ENCODE measurements at regions not wholly inside any gene's neighbourhood (a gene's known extent, or its start where the extent isn't known, plus 50 kb on each side); places are given as distances from the start of the nearest gene placed in this dataset.

GRCh38 chr5:106906199-106906598 lies 764.5 kb downstream of the EFNA5 start:
- no peak overlapping the region for H3K4me2 ChIP-seq (ENCODE audit: insufficient read depth, low read length)
- dilution Hi-C loops (cut with MboI; ENCODE audit: extremely low pct_ligation_motif_present, low sequenced_read_pairs) (no loop called here), intact Hi-C loops (cut with micrococcal nuclease) (no loop called here)
- DNase-seq (ENCODE audit: low read depth, low spot score) (no peak), FAIRE-seq (no peak)
- no peaks in the 10 kb centered on the region for H3K36me3 ChIP-seq (ENCODE audit: control insufficient read depth in 2 of 2, extremely low read depth in 1 of 2, insufficient read depth in 2 of 2, low read length in 2 of 2)
- ChIA-PET CTCF (interaction anchor here (0.7 to 1.3 kb wide), 2 partner anchors 22 to 768 kb away, joined by 3 read pairs; no protein-coding TSS in a partner anchor), POLR2A (no interaction called here)
- H3K27me3 ChIP-seq (ENCODE audit: control insufficient read depth in 2 of 2, insufficient read depth in 2 of 2, low read length in 2 of 2): no peaks in the 10 kb centered on the region
- H3K9me3 ChIP-seq (replicated peaks; ENCODE audit: control insufficient read depth, insufficient read depth, low read length): no peaks in the 10 kb centered on the region
- H3K79me2 ChIP-seq (ENCODE audit: control insufficient read depth, insufficient read depth, low read length): no peaks in the 10 kb centered on the region
- BruUV-seq (replicated peaks): no TSS peak
- H3K4me1 ChIP-seq (ENCODE audit: control insufficient read depth, extremely low read depth, insufficient read depth, low read length): no peaks in the 10 kb centered on the region
- H3K9me1 ChIP-seq (replicated peaks; ENCODE audit: control insufficient read depth, extremely low read depth, insufficient read depth, low read length): no peaks in the 10 kb centered on the region
- H4K20me1 ChIP-seq (replicated peaks; ENCODE audit: control insufficient read depth, extremely low read depth, insufficient read depth, low read length): no peaks in the 10 kb centered on the region
- H3K9ac ChIP-seq (replicated peaks; ENCODE audit: extremely low read depth, insufficient read depth, low read length): no peak overlapping the region
- TF ChIP-seq FOS (IDR thresholded peaks at IDR 0.05; ENCODE audit: borderline replicate concordance, insufficient read depth, low read length) (no peak), POLR2A (IDR thresholded peaks at IDR 0.05; ENCODE audit: low read depth, low read length) (no peak), CTCF (IDR thresholded peaks at IDR 0.05; ENCODE audit: extremely low read depth in 1 of 2, insufficient read depth in 1 of 2, low read depth in 1 of 2, low read length in 2 of 2) (no peak), EZH2 (IDR thresholded peaks at IDR 0.05; ENCODE audit: borderline replicate concordance, low read depth, low read length, severe bottlenecking) (no peak), MYC (IDR thresholded peaks at IDR 0.05; ENCODE audit: low read depth, low read length) (no peak), JUN (IDR thresholded peaks at IDR 0.05; ENCODE audit: borderline replicate concordance, insufficient read depth, insufficient read length, low read depth) (no peak), POLR2AphosphoS5 (IDR thresholded peaks at IDR 0.05; ENCODE audit: insufficient read depth, low read depth, low read length) (no peak), MAX (IDR thresholded peaks at IDR 0.05; ENCODE audit: insufficient read depth, insufficient read length) (no peak), GATA2 (IDR thresholded peaks at IDR 0.05; ENCODE audit: insufficient read depth, insufficient read length, low read depth, low read length) (no peak)
- H3K27ac ChIP-seq (ENCODE audit: insufficient read depth, low read depth, low read length): no peak overlapping the region
- no peak overlapping the region for H2AFZ ChIP-seq (ENCODE audit: low read depth, low read length)
- H3K4me3 ChIP-seq (replicated peaks in 1 of 3; ENCODE audit: insufficient read depth in 1 of 3, low read depth in 1 of 3, low read length in 3 of 3): no peak overlapping the region

All from endothelial cell of umbilical vein (primary cell).